HFFc6 (cell line): ENCODE measurements at regions not wholly inside any gene's neighbourhood (a gene's known extent, or its start where the extent isn't known, plus 50 kb on each side); places are given as distances from the start of the nearest gene placed in this dataset.

ENCODE experiments used
- DNase-seq: peaks from one replicate; pipeline ENCODE4 v3.0.0-alpha.2; 2018
- H3K27ac Mint-ChIP-seq: 2 replicates; pipeline ENCODE4 v1.8.0; 2020; ENCODE audit warnings: mild to moderate bottlenecking, mixed read lengths
- H3K27me3 Mint-ChIP-seq: 2 replicates; pipeline ENCODE4 v1.8.0; 2021; ENCODE audit warnings: mild to moderate bottlenecking, moderate library complexity, mixed read lengths; ENCODE audit not compliant: insufficient read depth
- H3K36me3 Mint-ChIP-seq: 2 replicates; pipeline ENCODE4 v1.8.0; 2021; ENCODE audit warnings: low read depth, mixed read lengths
- H3K4me1 Mint-ChIP-seq: 2 replicates; pipeline ENCODE4 v1.8.0; 2020; ENCODE audit warnings: low read depth, mixed read lengths
- H3K4me3 Mint-ChIP-seq: 2 replicates; pipeline ENCODE4 v1.8.0; 2020; ENCODE audit warnings: mild to moderate bottlenecking, moderate library complexity, mixed read lengths
- H3K9me3 Mint-ChIP-seq: 2 replicates; pipeline ENCODE4 v1.8.0; 2020; ENCODE audit warnings: mild to moderate bottlenecking, mixed read lengths
- CTCF ChIP-seq: fragments of 200-600 bp; sonication (generic); IDR thresholded peaks from 2 replicates; pipeline ENCODE4 v1.5.0; 2021; ENCODE audit warnings: antibody characterized with exemption, mild to moderate bottlenecking

DNA sequence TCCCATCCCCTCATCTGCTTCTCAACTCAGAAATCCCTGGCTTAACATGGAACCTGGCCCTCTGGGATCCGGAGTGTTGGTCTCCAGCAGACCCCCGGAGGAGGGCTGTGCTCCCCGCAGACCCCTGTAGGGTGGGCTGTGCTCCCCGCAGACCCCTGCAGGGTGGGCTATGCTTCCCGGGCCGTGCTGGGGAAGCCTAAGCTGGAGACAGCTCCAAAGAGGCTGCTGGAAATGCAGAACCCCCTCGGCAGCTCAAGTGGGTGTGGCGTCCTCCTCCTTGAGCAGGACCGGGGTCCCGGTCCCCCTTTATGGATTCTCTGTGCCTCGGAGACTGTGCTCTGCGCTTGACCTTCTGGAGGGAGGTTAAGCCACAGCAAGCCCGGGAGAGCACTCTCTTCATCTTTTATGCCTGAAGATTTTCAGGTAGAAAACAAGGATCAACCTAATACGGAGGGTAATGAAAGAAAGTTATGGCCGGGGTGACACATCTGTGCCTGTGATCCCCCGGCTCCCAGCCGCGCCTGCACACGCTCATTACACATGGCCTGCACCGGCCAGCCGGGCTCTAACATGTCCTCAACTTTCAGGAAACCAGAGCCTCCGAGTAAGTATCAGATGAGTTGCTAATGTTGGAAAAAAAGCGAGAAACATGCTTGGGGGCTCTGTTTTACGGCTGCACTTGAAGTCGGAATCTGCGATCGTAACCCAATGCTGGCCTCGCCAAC is 87.7 kb upstream of the ACTRT2 start:
- Mint-ChIP-seq H3K4me1 (no peaks in the 10 kb centered on the region), H3K4me3 (no peak overlapping the region), H3K27me3 (peaks cover 1% of the 10 kb centered on the region; the same call in 1 of the 2 replicates), H3K9me3 (peaks cover 47% of the 10 kb centered on the region), H3K36me3 (peaks cover 11% of the 10 kb centered on the region), H3K27ac (no peak overlapping the region)
- no peak for DNase-seq
- TF ChIP-seq CTCF, result no peak

DNA sequence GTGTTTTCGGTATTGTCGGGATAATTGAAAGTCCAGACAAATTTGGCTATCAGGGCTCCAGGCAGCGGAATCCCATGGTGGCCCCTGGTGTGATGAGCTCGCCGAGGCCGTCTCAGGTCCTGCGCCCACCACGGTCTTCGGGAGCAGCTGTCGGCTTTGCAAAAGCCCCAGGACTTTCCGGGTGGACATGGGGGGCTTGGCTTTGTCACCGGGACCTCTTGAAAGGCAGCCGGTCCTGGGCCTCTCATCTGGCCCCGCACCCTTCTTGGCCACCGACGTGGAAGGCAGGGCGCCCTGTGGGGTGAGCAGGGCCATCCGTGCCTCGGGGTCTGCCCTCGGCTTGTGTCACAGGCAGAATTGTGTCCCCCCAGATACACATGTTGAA is 87.1 kb upstream of the ACTRT2 start:
- no peaks in the 10 kb centered on the region for H3K4me1 Mint-ChIP-seq
- H3K9me3 Mint-ChIP-seq, result peaks cover 47% of the 10 kb centered on the region
- peaks cover 11% of the 10 kb centered on the region for H3K36me3 Mint-ChIP-seq
- no peak for DNase-seq
- H3K4me3 Mint-ChIP-seq, result no peak overlapping the region
- TF ChIP-seq CTCF, result no peak
- H3K27ac Mint-ChIP-seq, result no peak overlapping the region
- peaks cover 1% of the 10 kb centered on the region; the same call in 1 of the 2 replicates for H3K27me3 Mint-ChIP-seq

DNA sequence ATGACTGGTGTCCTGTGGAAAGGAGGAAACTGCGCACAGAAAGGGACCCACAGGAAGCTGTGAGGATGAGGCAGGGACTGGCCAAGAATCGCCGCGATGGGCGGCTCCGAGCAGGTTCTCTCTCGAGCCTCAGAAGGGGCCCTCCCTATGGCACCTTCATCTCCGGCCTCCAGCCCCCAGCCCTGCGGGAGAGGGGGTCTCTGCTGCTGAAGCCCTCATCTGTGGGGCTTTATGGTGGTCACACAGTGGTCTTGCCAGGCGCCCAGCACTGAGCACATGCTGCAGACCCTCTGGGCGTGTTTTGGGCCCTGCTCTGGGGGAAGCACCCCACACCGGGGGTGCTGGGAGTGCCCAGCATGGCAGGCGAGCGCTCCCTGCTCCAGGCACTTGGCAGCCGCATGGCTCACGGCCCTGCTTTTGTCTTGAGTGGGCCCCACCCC is 86.6 kb upstream of the ACTRT2 start:
- no peak for TF ChIP-seq CTCF
- no peak for DNase-seq

DNA sequence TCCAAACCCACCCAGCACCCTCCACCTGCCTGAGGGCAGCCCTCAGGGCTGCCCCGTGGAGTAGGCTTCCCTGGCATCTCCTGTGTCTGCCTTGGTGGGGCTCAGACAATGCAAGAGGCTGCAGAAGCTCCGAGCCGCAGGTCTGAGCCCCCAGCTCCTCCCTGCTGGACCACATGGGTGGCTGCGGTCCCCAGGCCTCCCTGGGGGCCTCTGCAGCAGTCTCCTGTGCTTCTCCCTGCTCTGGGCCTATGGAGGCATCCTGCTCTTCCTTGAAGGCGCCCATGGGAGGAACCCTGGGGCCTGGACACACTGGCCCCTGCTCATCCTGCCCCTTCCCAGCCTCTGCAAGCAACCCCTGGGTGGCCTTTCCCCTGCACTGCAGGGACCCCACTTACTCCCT is 86.1 kb upstream of the ACTRT2 start:
- DNase-seq, result no peak
- Mint-ChIP-seq H3K27me3 (no peaks in the 10 kb centered on the region), H3K9me3 (peaks cover 39% of the 10 kb centered on the region), H3K4me3 (no peak overlapping the region), H3K27ac (no peak overlapping the region), H3K4me1 (no peaks in the 10 kb centered on the region), H3K36me3 (peaks cover 8% of the 10 kb centered on the region)
- no peak for TF ChIP-seq CTCF

More for the DNA sequence above, 86.6 kb upstream of the ACTRT2 start:
- H3K9me3 Mint-ChIP-seq, result peaks cover 43% of the 10 kb centered on the region
- no peak overlapping the region for H3K27ac Mint-ChIP-seq
- peaks cover 1% of the 10 kb centered on the region; the same call in 1 of the 2 replicates for H3K27me3 Mint-ChIP-seq
- no peak overlapping the region for H3K4me3 Mint-ChIP-seq
- H3K36me3 Mint-ChIP-seq, result peaks cover 11% of the 10 kb centered on the region
- no peaks in the 10 kb centered on the region for H3K4me1 Mint-ChIP-seq

- H3K4me3 Mint-ChIP-seq, result no peak overlapping the region
- peaks cover 1% of the 10 kb centered on the region; the same call in 1 of the 2 replicates for H3K27me3 Mint-ChIP-seq
- no peak for TF ChIP-seq CTCF
- H3K36me3 Mint-ChIP-seq, result peaks cover 7% of the 10 kb centered on the region
- no peak overlapping the region for H3K27ac Mint-ChIP-seq
- no peak for DNase-seq
- H3K9me3 Mint-ChIP-seq, result peaks cover 42% of the 10 kb centered on the region
- no peaks in the 10 kb centered on the region for H3K4me1 Mint-ChIP-seq
Observed at GRCh38 chr1:2935751-2936390, 85.4 kb upstream of the ACTRT2 start.
